HK-2 (cell line): ENCODE measurements at regions not wholly inside any gene's neighbourhood (a gene's known extent, or its start where the extent isn't known, plus 50 kb on each side); places are given as distances from the start of the nearest gene placed in this dataset.

Experiments
- DNase-seq: peaks from one replicate; pipeline ENCODE4 v3.0.0-alpha.2; 2018; ENCODE audit not compliant: unreplicated experiment

DNA sequence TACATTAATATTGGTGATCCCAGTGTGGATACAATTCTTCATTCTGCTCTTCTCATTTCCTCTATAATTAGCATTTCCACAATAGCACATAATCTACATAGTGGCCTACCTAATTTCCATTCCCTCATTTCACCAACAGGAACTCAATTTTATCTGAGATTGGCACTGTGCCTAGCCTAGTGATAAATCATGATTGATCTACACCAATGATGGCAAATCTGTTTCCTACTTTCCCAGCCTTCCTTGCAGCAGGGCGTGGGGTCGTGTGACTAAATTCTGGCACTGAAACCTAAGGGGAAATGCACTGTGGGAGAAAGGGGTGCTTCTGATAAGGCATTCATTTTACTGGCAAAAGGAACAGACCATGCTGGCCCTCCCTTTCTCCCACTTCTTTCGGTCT is 66.6 kb upstream of the TOM1L1 start:
- DNase-seq, result no peak

DNA sequence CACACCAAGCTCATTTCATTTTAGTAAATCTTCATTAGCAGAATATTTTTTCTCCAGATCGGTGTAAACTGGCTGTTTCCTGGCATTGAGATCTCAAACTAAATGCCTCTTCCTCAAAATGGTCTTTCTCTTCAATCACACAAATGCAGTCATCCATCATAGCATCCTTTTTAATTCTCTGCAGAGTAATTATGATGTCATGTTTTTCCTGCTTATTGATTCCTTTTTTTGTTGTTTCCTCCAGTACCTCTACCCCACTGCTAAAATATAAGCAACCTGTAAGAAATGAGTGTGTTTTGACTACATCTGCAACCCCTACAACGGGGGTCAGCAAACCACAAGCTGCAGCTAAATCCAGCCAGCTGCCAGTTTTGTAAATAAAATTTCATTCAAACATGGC is 65.6 kb upstream of the TOM1L1 start:
- DNase-seq, result no peak

DNA sequence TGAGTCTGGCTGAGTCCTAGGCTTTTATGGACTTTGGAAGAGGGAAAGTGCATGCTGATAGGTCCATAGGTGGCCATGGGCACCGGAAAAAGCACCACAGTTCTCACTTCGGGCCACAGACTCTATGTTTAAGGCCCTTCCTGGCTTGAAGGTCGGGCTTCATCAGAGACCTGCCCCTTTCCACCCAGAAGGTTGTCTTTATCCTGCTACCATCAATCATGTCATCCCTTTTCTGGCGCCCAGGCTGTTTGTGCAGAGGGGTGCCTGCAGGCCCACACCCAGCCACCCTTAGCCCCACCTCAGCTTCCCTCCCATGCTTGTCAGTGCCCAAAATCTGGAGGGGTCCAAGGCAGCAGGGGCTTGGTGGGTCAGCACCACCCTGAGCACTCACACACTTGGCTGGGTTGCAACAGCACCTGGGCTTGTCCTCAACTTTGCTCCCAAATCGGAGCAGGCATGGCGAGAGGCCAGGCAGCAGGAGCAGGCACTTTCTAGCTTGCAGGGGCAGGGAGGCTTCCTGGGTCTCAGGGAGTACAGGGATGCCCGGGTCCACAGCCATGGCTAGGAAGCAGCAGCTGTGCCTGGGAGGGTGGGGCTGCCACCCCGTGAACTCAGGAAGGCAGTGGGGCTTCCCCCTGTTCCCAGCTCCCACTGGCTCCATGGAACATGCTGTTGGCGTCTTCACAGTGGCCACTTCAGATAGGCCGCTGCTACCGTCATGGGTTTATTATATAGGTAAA is 63.8 kb upstream of the TOM1L1 start:
- no peak for DNase-seq

DNA sequence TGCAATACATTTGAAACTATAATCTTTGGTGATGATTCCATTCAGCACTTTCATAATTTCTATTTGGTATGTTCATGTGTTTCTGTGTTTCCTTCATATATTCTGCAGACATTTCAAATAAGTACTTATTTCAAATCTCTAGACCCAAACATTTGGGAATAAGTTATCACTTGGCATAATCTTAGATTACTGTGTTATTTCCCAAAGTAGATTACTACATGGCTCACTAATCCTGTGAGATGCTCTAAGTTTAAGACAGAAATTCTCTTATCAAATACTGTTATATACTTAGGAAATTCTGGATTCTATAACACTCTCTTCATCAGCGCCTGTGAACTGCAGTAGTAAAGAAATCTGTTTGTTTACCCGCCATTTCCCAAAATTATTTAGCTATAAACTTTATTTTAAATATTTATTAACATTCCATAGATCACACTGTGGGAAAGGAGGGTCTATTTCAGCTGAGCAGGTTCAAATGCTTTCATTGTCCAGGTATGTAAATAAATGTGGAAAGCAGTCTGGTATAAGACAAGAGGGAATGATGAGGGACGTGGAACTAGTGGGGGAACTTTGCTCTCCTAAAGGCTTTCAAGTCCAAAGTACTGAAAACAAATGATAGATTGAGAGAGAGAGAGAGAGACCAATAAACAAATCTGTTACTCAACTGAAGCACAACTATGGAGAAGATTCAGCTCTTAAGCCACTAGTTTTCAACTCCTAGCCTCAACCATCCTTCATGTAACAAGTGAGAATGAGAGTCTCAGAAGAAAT is 61.8 kb upstream of the TOM1L1 start:
- DNase-seq, result no peak

DNA sequence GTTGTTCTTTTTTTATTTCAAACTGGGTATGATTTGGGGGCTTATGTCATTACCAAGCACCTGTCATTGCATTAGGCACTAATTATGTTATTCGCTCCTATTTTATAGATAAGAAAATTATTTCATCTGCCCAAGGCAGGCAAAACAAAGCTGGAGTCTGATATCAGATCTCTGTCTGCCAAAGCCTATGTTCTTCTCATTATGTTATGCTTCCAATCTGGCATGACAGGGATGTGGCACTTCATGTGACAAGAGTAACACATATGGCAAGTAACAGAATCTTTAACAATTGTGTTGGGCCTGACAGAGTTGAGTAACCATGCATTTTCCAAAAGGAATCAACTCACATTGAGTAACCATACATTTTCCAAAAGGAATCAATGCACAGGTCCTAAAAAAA is 61.2 kb upstream of the TOM1L1 start:
- DNase-seq, result no peak

- no peak for DNase-seq
Observed at GRCh38 chr17:54840885-54841591, 59.6 kb upstream of the TOM1L1 start.

GRCh38 chr17:54841656-54842055 is 59.0 kb upstream of the TOM1L1 start:
- DNase-seq, result no peak

DNA sequence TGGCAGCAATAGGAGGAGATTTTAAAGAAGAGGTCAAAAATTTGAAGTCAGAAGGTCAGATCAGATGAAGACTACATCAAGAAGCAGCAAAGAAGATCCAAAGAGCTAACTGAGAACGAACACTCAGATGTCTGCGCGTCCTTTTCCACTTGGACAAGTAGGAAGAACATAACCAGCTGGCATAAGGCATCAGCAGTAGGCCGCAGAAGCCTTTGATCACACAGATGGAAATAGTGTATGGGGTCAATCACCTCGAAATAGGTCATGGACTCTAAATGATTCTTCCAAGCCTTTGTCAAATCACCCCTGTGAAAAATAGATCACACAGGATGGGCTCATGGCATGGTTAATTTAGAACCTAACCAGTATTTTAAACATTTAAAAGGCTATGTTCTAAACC is 56.4 kb upstream of the TOM1L1 start:
- DNase-seq, result no peak

DNA sequence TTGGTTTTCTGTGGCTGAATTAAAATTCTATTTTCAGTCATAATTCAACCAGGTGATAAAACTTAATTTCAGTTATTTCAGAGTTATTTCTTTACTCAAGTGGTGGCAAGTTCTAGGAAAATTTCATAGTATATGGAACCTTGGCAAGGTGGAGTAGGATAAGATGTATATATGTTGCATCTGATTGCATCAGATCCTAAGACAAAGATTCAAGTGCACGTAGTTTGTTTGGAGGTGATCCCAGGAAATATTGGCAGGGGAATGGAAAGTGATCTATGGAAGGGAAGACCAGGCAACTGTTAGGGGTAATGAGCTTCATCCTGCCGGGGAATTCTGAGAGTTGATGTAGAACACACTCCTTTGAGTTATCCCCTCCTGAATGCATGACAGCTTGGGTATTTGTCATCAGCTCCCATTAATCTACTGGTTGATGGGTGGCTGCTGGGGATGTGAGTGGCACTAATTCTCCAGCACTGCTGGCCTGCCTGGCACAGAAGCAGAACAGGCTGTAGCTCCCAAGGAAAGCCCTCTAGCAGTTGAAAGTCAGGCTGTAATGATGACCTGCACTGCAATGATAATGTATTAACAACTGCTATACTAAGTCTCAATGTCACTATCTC is 52.2 kb upstream of the TOM1L1 start:
- DNase-seq, result no peak

DNA sequence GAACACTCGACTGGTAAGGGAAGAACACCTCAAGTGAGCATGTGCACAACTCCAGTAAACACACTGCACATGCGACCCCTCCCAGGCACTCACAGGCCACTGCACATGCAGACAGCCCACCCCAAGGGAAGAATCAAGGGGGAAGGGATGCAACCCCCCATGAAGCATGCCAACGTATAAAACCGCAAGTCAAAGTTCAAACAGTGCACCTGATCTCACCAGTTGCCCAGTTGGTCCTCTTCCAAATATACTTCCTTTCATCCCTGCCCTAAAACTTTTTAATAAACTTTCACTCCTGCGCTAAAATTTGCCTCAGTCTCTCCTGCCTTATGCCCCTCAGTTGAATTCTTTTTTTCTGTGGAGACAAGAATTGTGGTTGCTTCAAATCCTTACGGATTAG is 51.0 kb upstream of the TOM1L1 start:
- no peak for DNase-seq
